ENCODE measurements at regions not wholly inside any gene's neighbourhood (a gene's known extent, or its start where the extent isn't known, plus 50 kb on each side); places are given as distances from the start of the nearest gene placed in this dataset.

DNA sequence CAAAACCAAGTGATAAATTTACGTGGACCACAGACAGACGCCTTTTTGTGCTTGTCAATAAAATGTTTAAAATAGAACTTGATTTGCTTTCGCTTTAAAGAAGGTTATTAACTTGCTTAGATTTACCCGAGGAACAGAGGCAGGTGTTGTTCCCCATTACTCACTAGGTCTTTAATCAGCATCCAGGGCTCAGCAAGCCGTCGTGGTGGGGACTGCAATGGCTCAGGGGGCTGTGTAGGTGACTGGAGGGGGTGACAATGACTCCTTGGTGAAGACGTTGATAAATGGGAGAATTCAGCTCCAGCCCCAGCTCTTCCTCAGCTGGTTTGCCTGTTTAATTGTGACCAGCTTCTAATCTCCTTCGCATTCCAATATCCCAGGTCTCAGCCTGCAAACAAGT, 231.4 kb downstream of the TMEM114 start:
- no peak overlapping the region for H2BK20ac ChIP-seq (ENCODE audit: low read length)
- H3K14ac ChIP-seq (ENCODE audit: insufficient read length): no peak overlapping the region
- no peak overlapping the region for H2BK5ac ChIP-seq (ENCODE audit: low read depth, low read length)
- H3K36me3 ChIP-seq (ENCODE audit: control insufficient read depth in 2 of 4, insufficient read depth in 4 of 4, low read length in 3 of 4): no peaks in the 10 kb centered on the region
- ChIA-PET POLR2A (ENCODE audit: partially characterized antibody) (no interaction called here), CTCF (ENCODE audit: partially characterized antibody) (no interaction called here)
- H4K5ac ChIP-seq (ENCODE audit: insufficient read length, low read depth, low read length): no peak overlapping the region
- H4K8ac ChIP-seq (ENCODE audit: extremely low read depth, insufficient read depth, low read length): no peak overlapping the region
- H2BK15ac ChIP-seq (ENCODE audit: low read length): no peak overlapping the region
- no peaks in the 10 kb centered on the region for H3K9me3 ChIP-seq (ENCODE audit: insufficient read depth in 2 of 2, low read depth in 1 of 2, low read length in 1 of 2)
- no peak overlapping the region for H3K4ac ChIP-seq (replicated peaks; ENCODE audit: insufficient read length, low read depth, low read length)
- no peak overlapping the region for H3K56ac ChIP-seq (replicated peaks; ENCODE audit: insufficient read length, low read depth, low read length)
- no peak overlapping the region for H2BK12ac ChIP-seq (ENCODE audit: low read depth, low read length)
- no peak overlapping the region for H3K18ac ChIP-seq (ENCODE audit: extremely low read depth, low read length)
- 92% methylated on average over 8 of the region's 8 CpGs; no CpG with 5 or more reads in 1 of the 2 experiments for WGBS, 2 experiments (ENCODE audit: extremely low coverage in 1 of 2, insufficient coverage in 1 of 2, insufficient read length in 1 of 2, insufficient replicate concordance in 2 of 2, low coverage in 1 of 2, low lambda C conversion rate in 2 of 2, missing lambda C conversion rate in 1 of 2)
- no peak overlapping the region for H2AK5ac ChIP-seq (ENCODE audit: low read depth, low read length)
- peaks cover 0 to 6% (median 0%) of the 10 kb centered on the region in 4 experiments; a peak in 2 of 7 replicates for H3K4me1 ChIP-seq (replicated peaks in 1 of 4; ENCODE audit: control insufficient read depth in 3 of 4, insufficient read depth in 4 of 4, low read length in 3 of 4)
- no peaks in the 10 kb centered on the region for H3K79me2 ChIP-seq (ENCODE audit: control insufficient read depth in 1 of 2, insufficient read depth in 2 of 2, low read length in 2 of 2)
- H3K27me3 ChIP-seq (replicated peaks in 1 of 4; ENCODE audit: control insufficient read depth in 3 of 4, extremely low read depth in 1 of 4, insufficient read depth in 3 of 4, low read length in 3 of 4): no peaks in the 10 kb centered on the region
- H3K23me2 ChIP-seq (ENCODE audit: low read depth, low read length): 0 out of 2 replicates have a peak, but pooled peaks cover 2% of the 10 kb centered on the region
- TF ChIP-seq CEBPB (IDR thresholded peaks at IDR 0.05; ENCODE audit: low read depth, low read length) (no peak), CREB1 (IDR thresholded peaks at IDR 0.05) (no peak), BRCA1 (IDR thresholded peaks at IDR 0.05; ENCODE audit: low read depth, low read length) (no peak), JUN (IDR thresholded peaks at IDR 0.05; ENCODE audit: low read depth, low read length) (no peak), POLR2AphosphoS5 (IDR thresholded peaks at IDR 0.05; ENCODE audit: low read depth, low read length) (no peak), MAFK (IDR thresholded peaks at IDR 0.05; ENCODE audit: low read depth, low read length) (no peak), GABPA (IDR thresholded peaks at IDR 0.05; ENCODE audit: borderline replicate concordance, insufficient read depth, low read length) (no peak), TAF1 (IDR thresholded peaks at IDR 0.05; ENCODE audit: low read depth, low read length) (no peak)
- H2AFZ ChIP-seq (ENCODE audit: low read length): no peak overlapping the region
- no peak for DNase-seq (ENCODE audit: low read depth in 1 of 2, low spot score in 2 of 2)
- peaks cover 0 to 4% of the 10 kb centered on the region in 2 experiments for H4K20me1 ChIP-seq (replicated peaks in 1 of 2; ENCODE audit: control insufficient read depth in 1 of 2, insufficient read depth in 2 of 2, low read length in 2 of 2)
- H3K4me2 ChIP-seq (ENCODE audit: insufficient read depth in 1 of 2, low read depth in 2 of 2, low read length in 2 of 2): no peak overlapping the region
- no peak for FAIRE-seq
- no peak overlapping the region for H3K4me3 ChIP-seq (ENCODE audit: extremely low read depth in 1 of 4, insufficient read depth in 2 of 4, low read depth in 3 of 4, low read length in 4 of 4)
- H3K23ac ChIP-seq (ENCODE audit: insufficient read length): no peak overlapping the region
- H4K91ac ChIP-seq (replicated peaks; ENCODE audit: insufficient read length, low read length): no peak overlapping the region
- no peak overlapping the region for H3K9ac ChIP-seq (replicated peaks in 1 of 4; ENCODE audit: extremely low read depth in 1 of 4, low read depth in 3 of 4, low read length in 3 of 4)
- H3K27ac ChIP-seq (ENCODE audit: low read depth, low read length): no peak overlapping the region
- no peak overlapping the region for H2BK120ac ChIP-seq (replicated peaks; ENCODE audit: low read depth, low read length)
- no peaks in the 10 kb centered on the region for H3K79me1 ChIP-seq (ENCODE audit: low read depth, low read length)
